GM12878 (cell line): ENCODE measurements at regions not wholly inside any gene's neighbourhood (a gene's known extent, or its start where the extent isn't known, plus 50 kb on each side); places are given as distances from the start of the nearest gene placed in this dataset.

Experiments used
- ATAC-seq: fragments of 200-7000 bp; cut with Tn5 transposase; 3 replicates; pipeline ENCODE4 v1.9.1; 2020; ENCODE audit warnings: mild to moderate bottlenecking, moderate library complexity
- BruUV-seq: library from RNA; stranded (reverse); fragments of 400-500 nt; replicated peaks from 2 replicates; lab custom pipeline; 2021; lab: Mats Ljungman, UMichigan
- CTCF ChIA-PET: fragments of 300-600 bp; sonication (Branson Sonifier 250); formaldehyde crosslinking; extraction: SDS; loops from one replicate; lab custom pipeline; 2021; ENCODE audit warnings: inconsistent platforms; lab: Yijun Ruan, JAX
- POLR2A ChIA-PET: fragments of 350-600 bp; formaldehyde crosslinking; extraction: SDS; loops from one replicate; lab custom pipeline; 2021; ENCODE audit warnings: inconsistent platforms; lab: Charles Lee
- RAD21 ChIA-PET: fragments of 300-600 bp; sonication (Branson Sonifier 250); formaldehyde crosslinking; loops from one replicate; lab custom pipeline; 2023; ENCODE audit warnings: antibody characterized with exemption; ENCODE audit not compliant: unreplicated experiment; lab: Charles Lee
- SMC1A ChIA-PET: fragments of 300-600 bp; sonication (Branson Sonifier 250); formaldehyde crosslinking; loops from one replicate; lab custom pipeline; 2023; ENCODE audit not compliant: unreplicated experiment, uncharacterized antibody; lab: Charles Lee
- DNase-seq: peaks from one replicate; pipeline ENCODE4 v3.0.0-alpha.2; 2011; ENCODE audit warnings: low read depth, low spot score
- FAIRE-seq: peaks from 3 replicates; lab custom pipeline; 2011; peaks lifted over from hg19 to GRCh38; lab: Jason Lieb, UNC
- H2AFZ ChIP-seq: 2 replicates; pipeline ENCODE4 v1.6.0; 2011; ENCODE audit warnings: low read depth, low read length, control low read depth; ENCODE audit not compliant: control insufficient read depth
- H3K27ac ChIP-seq: 2 replicates; pipeline ENCODE4 v1.5.1; 2011; ENCODE audit warnings: control low read depth; ENCODE audit not compliant: control insufficient read depth, insufficient read depth
- H3K27me3 ChIP-seq, 2 experiments: replicated peaks in 1 of 2; 2 replicates each; pipeline versions ENCODE4 v1.6.0 to v1.6.1; 2011; ENCODE audit warnings: low read length in 1 of 2; ENCODE audit not compliant: control insufficient read depth in 2 of 2, insufficient read depth in 2 of 2
- H3K36me3 ChIP-seq, 2 experiments: 2 replicates each; pipeline ENCODE4 v1.5.1; 2011; ENCODE audit warnings: low read length in 1 of 2; ENCODE audit not compliant: control insufficient read depth in 2 of 2, insufficient read depth in 2 of 2
- H3K4me1 ChIP-seq: 2 replicates; pipeline ENCODE4 v1.6.1; 2011; ENCODE audit warnings: mild to moderate bottlenecking, low read length, moderate library complexity, mixed read lengths; ENCODE audit not compliant: control insufficient read depth, insufficient read depth
- H3K4me2 ChIP-seq: 2 replicates; pipeline ENCODE4 v1.6.0; 2011; ENCODE audit warnings: control low read depth; ENCODE audit not compliant: control insufficient read depth, insufficient read depth
- H3K4me3 ChIP-seq: fragments of 200-600 bp; sonication (generic); 2 replicates; pipeline ENCODE4 v1.5.1; 2016
- H3K79me2 ChIP-seq: 2 replicates; pipeline ENCODE4 v1.6.0; 2011; ENCODE audit warnings: low read length; ENCODE audit not compliant: control insufficient read depth, insufficient read depth
- H3K9ac ChIP-seq: 2 replicates; pipeline ENCODE4 v1.8.0; 2011; ENCODE audit warnings: low read length, control low read depth, mixed read lengths; ENCODE audit not compliant: control insufficient read depth, insufficient read depth
- H3K9me3 ChIP-seq: replicated peaks from 3 replicates; pipeline ENCODE4 v1.5.1; 2011; ENCODE audit warnings: mild to moderate bottlenecking, low read length; ENCODE audit not compliant: control insufficient read depth, insufficient read depth
- H4K20me1 ChIP-seq: 2 replicates; pipeline ENCODE4 v1.6.0; 2011; ENCODE audit not compliant: control insufficient read depth, insufficient read depth
- EZH2 ChIP-seq: IDR thresholded peaks from 2 replicates; pipeline ENCODE4 v1.6.1; 2012; ENCODE audit warnings: low read depth, mild to moderate bottlenecking, control low read depth, inconsistent platforms, low read length, borderline replicate concordance; ENCODE audit not compliant: control insufficient read depth
- GATAD2B ChIP-seq: fragments of 450-650 bp; conservative IDR thresholded peaks from 2 replicates; pipeline ENCODE4 v1.6.1; 2017; ENCODE audit warnings: low read depth, mild to moderate bottlenecking, moderate library complexity
- JUNB ChIP-seq: IDR thresholded peaks from 2 replicates; pipeline ENCODE4 v1.6.1; 2016; ENCODE audit warnings: antibody characterized with exemption, mild to moderate bottlenecking
- JUND ChIP-seq: IDR thresholded peaks from 2 replicates; pipeline ENCODE4 v1.6.1; 2012; ENCODE audit warnings: low read depth, mild to moderate bottlenecking, low read length, improper control_type of control experiment, moderate library complexity
- PML ChIP-seq: IDR thresholded peaks from 2 replicates; pipeline ENCODE4 v1.6.1; 2012; ENCODE audit warnings: low read length, inconsistent platforms
- POU2F2 ChIP-seq: IDR thresholded peaks from 3 replicates; pipeline ENCODE4 v1.6.1; 2011; ENCODE audit warnings: low read depth, mild to moderate bottlenecking, low read length, borderline replicate concordance
- SPI1 ChIP-seq: IDR thresholded peaks from 2 replicates; pipeline ENCODE4 v1.6.1; 2011; ENCODE audit warnings: low read depth, mild to moderate bottlenecking, low read length, moderate library complexity, borderline replicate concordance; ENCODE audit not compliant: insufficient read depth
- STAT1 ChIP-seq: fragments of 450-650 bp; conservative IDR thresholded peaks from 2 replicates; pipeline ENCODE4 v1.6.1; 2014; ENCODE audit warnings: antibody characterized with exemption, mild to moderate bottlenecking
- SUPT20H ChIP-seq: IDR thresholded peaks from 2 replicates; pipeline ENCODE4 v1.6.1; 2011; ENCODE audit warnings: low read depth, mild to moderate bottlenecking, low read length, moderate library complexity, borderline replicate concordance; ENCODE audit not compliant: control insufficient read depth
- USF1 ChIP-seq: IDR thresholded peaks from 2 replicates; pipeline ENCODE4 v1.6.1; 2011; ENCODE audit warnings: borderline replicate concordance, low read depth, mild to moderate bottlenecking, moderate library complexity, mixed read lengths, low read length; ENCODE audit not compliant: insufficient read depth; ENCODE audit errors: extremely low read length
- WGBS: methylation state at CpG from one replicate; pipeline ENCODE4 v1.1.6; 2016; ENCODE audit warnings: low lambda C conversion rate; ENCODE audit not compliant: insufficient replicate concordance, insufficient coverage; ENCODE audit errors: missing lambda C conversion rate; 5-methylcytosine and 5-hydroxymethylcytosine counted together
- in situ Hi-C: fragments of 300-500 bp; cut with MboI; formaldehyde crosslinking; loops from 9 replicates; pipeline ENCODE4 v1.14.3; 2018; ENCODE audit warnings: mixed read lengths
- intact Hi-C: fragments of 100-400 bp; cut with micrococcal nuclease; formaldehyde crosslinking; loops from one replicate; pipeline ENCODE4 v1.14.2; 2022; ENCODE audit not compliant: unreplicated experiment

GRCh38 chr15:87675271-87675670 is 581.3 kb downstream of the NTRK3 start:
- 50% methylated on average over 5 of the region's 5 CpGs for WGBS
- Histone ChIP-seq H2AFZ (no peak overlapping the region), H3K9ac (no peak overlapping the region), H4K20me1 (no peaks in the 10 kb centered on the region), H3K4me2 (no peak overlapping the region), H3K9me3 (no peaks in the 10 kb centered on the region), H3K36me3 (no peaks in the 10 kb centered on the region), H3K79me2 (no peaks in the 10 kb centered on the region), H3K27ac (no peak overlapping the region), H3K4me3 (no peak overlapping the region), H3K4me1 (no peaks in the 10 kb centered on the region), H3K27me3 (no peaks in the 10 kb centered on the region)
- TF ChIP-seq JUNB = no peak
- no peak for TF ChIP-seq JUND
- TF ChIP-seq GATAD2B = no peak
- TF ChIP-seq POU2F2 = no peak
- TF ChIP-seq STAT1 = no peak
- TF ChIP-seq PML = no peak
- TF ChIP-seq SPI1 = no peak
- no peak for TF ChIP-seq SUPT20H
- TF ChIP-seq USF1 = no peak
- no peak for TF ChIP-seq EZH2
- in situ Hi-C loops (no loop called here), intact Hi-C loops (no loop called here)
- ATAC-seq = no peak
- no TSS peak for BruUV-seq
- CTCF ChIA-PET = no interaction called here
- SMC1A ChIA-PET = no interaction called here
- POLR2A ChIA-PET = no interaction called here
- RAD21 ChIA-PET = no interaction called here
- FAIRE-seq = no peak
- no peak for DNase-seq
